ENCODE measurements at regions not wholly inside any gene's neighbourhood (a gene's known extent, or its start where the extent isn't known, plus 50 kb on each side); places are given as distances from the start of the nearest gene placed in this dataset.

DNA sequence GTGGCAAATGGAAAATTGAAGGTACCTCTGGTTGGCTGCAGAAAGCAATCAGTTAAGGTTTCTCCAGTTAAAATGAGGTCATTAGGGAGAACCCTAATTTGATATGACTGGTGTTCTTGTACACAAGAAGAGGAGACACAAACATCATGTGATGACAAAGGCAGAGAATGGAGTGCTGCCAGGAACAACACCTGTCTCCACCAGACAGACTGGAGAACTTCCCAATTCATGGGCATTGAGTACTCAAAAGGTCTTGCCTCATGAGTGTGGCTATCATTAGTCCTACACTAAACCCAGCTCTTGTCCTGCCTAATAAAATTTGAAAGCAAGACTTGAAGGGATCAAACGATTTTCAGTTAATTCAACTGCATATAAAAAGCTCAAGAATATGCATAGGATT is 152.6 kb downstream of the PTPN20 start:
- H3K4me1 ChIP-seq (replicated peaks; ENCODE audit: insufficient read depth): no peaks in the 10 kb centered on the region
- no peak overlapping the region for H3K4me2 ChIP-seq
- H3K9me3 ChIP-seq (ENCODE audit: insufficient read depth, low read depth): no peaks in the 10 kb centered on the region
- H4K20me1 ChIP-seq (ENCODE audit: insufficient read depth): no peaks in the 10 kb centered on the region
- H3K27me3 ChIP-seq (ENCODE audit: insufficient read depth, low read depth): peaks cover 27% of the 10 kb centered on the region
- no peaks in the 10 kb centered on the region for H3K36me3 ChIP-seq (ENCODE audit: low read depth)
- CTCF ChIA-PET: no interaction called here
- H3K27ac ChIP-seq: no peak overlapping the region
- H3F3A ChIP-seq (ENCODE audit: insufficient read depth, low read depth): no peaks in the 10 kb centered on the region
- H2AFZ ChIP-seq: no peak overlapping the region
- BruUV-seq (replicated peaks): no TSS peak
- H3K79me2 ChIP-seq (ENCODE audit: low read depth): no peaks in the 10 kb centered on the region
- intact Hi-C loops (cut with micrococcal nuclease; ENCODE audit: unreplicated experiment): no loop called here
- TF ChIP-seq, protein P1, sequence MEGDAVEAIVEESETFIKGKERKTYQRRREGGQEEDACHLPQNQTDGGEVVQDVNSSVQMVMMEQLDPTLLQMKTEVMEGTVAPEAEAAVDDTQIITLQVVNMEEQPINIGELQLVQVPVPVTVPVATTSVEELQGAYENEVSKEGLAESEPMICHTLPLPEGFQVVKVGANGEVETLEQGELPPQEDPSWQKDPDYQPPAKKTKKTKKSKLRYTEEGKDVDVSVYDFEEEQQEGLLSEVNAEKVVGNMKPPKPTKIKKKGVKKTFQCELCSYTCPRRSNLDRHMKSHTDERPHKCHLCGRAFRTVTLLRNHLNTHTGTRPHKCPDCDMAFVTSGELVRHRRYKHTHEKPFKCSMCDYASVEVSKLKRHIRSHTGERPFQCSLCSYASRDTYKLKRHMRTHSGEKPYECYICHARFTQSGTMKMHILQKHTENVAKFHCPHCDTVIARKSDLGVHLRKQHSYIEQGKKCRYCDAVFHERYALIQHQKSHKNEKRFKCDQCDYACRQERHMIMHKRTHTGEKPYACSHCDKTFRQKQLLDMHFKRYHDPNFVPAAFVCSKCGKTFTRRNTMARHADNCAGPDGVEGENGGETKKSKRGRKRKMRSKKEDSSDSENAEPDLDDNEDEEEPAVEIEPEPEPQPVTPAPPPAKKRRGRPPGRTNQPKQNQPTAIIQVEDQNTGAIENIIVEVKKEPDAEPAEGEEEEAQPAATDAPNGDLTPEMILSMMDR (conservative IDR thresholded peaks at IDR 0.05): no peak
- TF ChIP-seq EZH2 (IDR thresholded peaks at IDR 0.05; ENCODE audit: low read depth): no peak
- no peak for DNase-seq
- H3K9me2 ChIP-seq (ENCODE audit: insufficient read depth): no peaks in the 10 kb centered on the region
- POLR2A ChIA-PET (ENCODE audit: unreplicated experiment): no interaction called here
- H3K4me3 ChIP-seq: no peak overlapping the region

DNA sequence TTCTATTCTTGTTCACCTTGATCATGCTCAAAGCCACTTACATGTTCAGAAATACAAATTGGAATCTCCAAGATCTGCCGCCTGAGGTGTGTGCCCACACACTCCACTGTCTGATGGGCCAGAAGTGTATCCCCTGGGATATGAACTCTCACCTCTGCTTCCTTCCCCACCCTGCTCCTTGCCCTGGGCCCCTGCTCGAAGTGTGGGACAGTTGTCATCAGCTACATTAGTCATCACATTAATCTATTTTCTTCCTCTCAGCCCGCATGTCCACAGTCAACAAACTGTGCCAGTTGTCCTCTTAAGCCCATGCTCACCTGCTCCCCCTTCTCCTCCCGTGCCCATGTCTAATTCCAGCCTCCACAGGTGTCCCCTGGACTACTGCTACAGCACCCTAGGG is 154.7 kb downstream of the PTPN20 start:
- TF ChIP-seq, protein P1 (conservative IDR thresholded peaks at IDR 0.05): no peak
- no peak for TF ChIP-seq EZH2 (IDR thresholded peaks at IDR 0.05; ENCODE audit: low read depth)
- BruUV-seq (replicated peaks): no TSS peak
- no peaks in the 10 kb centered on the region for H3F3A ChIP-seq (ENCODE audit: insufficient read depth, low read depth)
- no peak for DNase-seq
- no peaks in the 10 kb centered on the region for H3K9me2 ChIP-seq (ENCODE audit: insufficient read depth)
- no peaks in the 10 kb centered on the region for H3K79me2 ChIP-seq (ENCODE audit: low read depth)
- H4K20me1 ChIP-seq (ENCODE audit: insufficient read depth): no peaks in the 10 kb centered on the region
- H3K4me2 ChIP-seq: no peak overlapping the region
- intact Hi-C loops (cut with micrococcal nuclease; ENCODE audit: unreplicated experiment): no loop called here
- H3K4me3 ChIP-seq: no peak overlapping the region
- CTCF ChIA-PET: no interaction called here
- H2AFZ ChIP-seq: no peak overlapping the region
- H3K27ac ChIP-seq: no peak overlapping the region
- H3K27me3 ChIP-seq (ENCODE audit: insufficient read depth, low read depth): 0 out of 2 replicates have a peak, but pooled peaks cover 9% of the 10 kb centered on the region
- H3K36me3 ChIP-seq (ENCODE audit: low read depth): no peaks in the 10 kb centered on the region
- no peaks in the 10 kb centered on the region; the same call in 1 of the 2 replicates for H3K9me3 ChIP-seq (ENCODE audit: insufficient read depth, low read depth)
- no peaks in the 10 kb centered on the region for H3K4me1 ChIP-seq (replicated peaks; ENCODE audit: insufficient read depth)
- POLR2A ChIA-PET (ENCODE audit: unreplicated experiment): no interaction called here

DNA sequence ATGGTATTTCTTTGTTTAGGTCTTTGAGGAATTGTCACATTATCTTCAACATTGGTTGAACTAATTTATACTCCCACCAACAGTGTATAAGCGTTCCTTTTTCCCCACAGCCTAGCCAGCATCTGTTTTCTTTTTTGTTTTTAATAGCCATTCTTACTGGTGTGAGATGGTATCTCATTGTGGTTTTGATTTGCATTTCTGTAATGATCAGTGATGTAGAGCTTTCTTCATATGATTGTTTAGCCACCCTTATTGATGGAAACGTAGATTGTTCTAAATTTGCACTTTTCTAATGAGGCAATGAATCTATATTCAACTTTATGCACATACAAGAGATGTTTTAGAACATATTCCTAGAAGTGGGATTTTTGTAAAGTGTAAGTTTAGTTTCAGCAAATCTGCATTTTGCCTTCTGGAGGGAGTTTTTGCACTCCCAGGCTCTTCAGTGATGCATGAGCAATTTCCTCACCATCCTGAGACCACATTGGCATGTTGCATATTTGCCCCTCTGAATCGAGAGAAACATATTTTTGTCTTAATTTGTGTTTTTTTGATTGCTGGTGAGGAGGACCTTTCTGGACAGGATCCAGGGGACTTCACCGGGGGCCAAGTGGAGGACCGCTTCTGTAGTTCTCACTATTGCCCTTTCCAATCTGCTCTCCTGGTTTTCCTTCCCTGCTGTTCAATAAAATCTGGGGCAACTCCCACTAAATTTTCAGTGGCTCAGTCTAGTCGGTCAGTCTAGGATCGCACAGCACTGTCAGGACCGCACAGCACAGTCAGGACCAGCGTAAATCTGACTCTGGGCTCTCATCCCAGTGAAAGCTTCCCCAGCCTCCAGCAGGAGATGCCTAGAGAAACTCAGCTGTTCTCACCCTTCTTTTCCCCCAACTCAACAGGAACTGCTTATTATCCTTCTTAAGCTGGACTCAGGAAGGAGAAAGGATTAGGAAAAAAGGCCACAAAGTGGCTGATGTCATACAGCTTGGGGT is 157.0 kb downstream of the PTPN20 start:
- no peaks in the 10 kb centered on the region for H3K36me3 ChIP-seq (ENCODE audit: low read depth)
- H3K4me1 ChIP-seq (replicated peaks; ENCODE audit: insufficient read depth): no peaks in the 10 kb centered on the region
- no peak overlapping the region for H3K27ac ChIP-seq
- intact Hi-C loops (cut with micrococcal nuclease; ENCODE audit: unreplicated experiment): no loop called here
- no peaks in the 10 kb centered on the region for H3K27me3 ChIP-seq (ENCODE audit: insufficient read depth, low read depth)
- ChIA-PET POLR2A (ENCODE audit: unreplicated experiment) (no interaction called here), CTCF (no interaction called here)
- no peaks in the 10 kb centered on the region for H3K79me2 ChIP-seq (ENCODE audit: low read depth)
- no peaks in the 10 kb centered on the region for H3F3A ChIP-seq (ENCODE audit: insufficient read depth, low read depth)
- no peak for DNase-seq
- no peak for TF ChIP-seq EZH2 (IDR thresholded peaks at IDR 0.05; ENCODE audit: low read depth)
- TF ChIP-seq, protein P1 (conservative IDR thresholded peaks at IDR 0.05): no peak
- no peak overlapping the region for H3K4me3 ChIP-seq
- no peaks in the 10 kb centered on the region; the same call in 1 of the 2 replicates for H3K9me3 ChIP-seq (ENCODE audit: insufficient read depth, low read depth)
- no peaks in the 10 kb centered on the region for H3K9me2 ChIP-seq (ENCODE audit: insufficient read depth)
- H4K20me1 ChIP-seq (ENCODE audit: insufficient read depth): no peaks in the 10 kb centered on the region
- H3K4me2 ChIP-seq: no peak overlapping the region
- BruUV-seq (replicated peaks): no TSS peak
- H2AFZ ChIP-seq: no peak overlapping the region
